ENCODE measurements at regions not wholly inside any gene's neighbourhood (a gene's known extent, or its start where the extent isn't known, plus 50 kb on each side); places are given as distances from the start of the nearest gene placed in this dataset.
"Not testable (repeated sequence)": the region's sequence is repeated elsewhere in the genome, so short reads cannot be mapped to it uniquely, and the experiment has no call there.

GRCh38 chr1:116844775-116845174 lies 64.9 kb upstream of the PTGFRN start:
- H3K36me3 ChIP-seq = no peaks in the 10 kb centered on the region
- H3K4me3 ChIP-seq = no peak overlapping the region
- TF ChIP-seq CTCF (IDR thresholded peaks at IDR 0.05) = no peak
- no peaks in the 10 kb centered on the region for H3K4me1 ChIP-seq
- no peaks in the 10 kb centered on the region for H3K27me3 ChIP-seq
- no peak for DNase-seq (ENCODE audit: low spot score)
- H3K9me3 ChIP-seq = peaks cover 0 to 6% of the 10 kb centered on the region in 2 donors
- H3K27ac ChIP-seq = no peak overlapping the region

DNA sequence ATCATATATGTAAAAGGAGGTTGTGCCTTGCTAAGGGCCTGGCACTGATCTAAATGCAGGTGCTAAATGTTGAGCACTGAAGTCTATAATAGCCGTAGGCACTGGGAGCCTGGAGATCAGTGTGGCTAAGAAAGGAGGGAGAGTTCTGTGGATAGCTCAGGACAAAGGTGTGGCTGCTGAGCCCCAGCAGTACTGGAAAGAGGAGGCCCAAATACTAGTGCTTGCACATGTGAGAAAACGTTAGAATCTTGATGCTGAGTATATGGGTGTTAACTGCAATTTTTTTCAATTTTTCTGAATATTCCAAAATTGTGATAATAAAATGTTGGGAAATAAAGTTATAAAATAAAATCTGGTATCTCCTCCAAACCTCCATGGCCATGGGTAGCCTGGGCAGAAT lies 62.5 kb upstream of the PTGFRN start:
- no peaks in the 10 kb centered on the region for H3K4me1 ChIP-seq
- peaks cover 0 to 6% of the 10 kb centered on the region in 2 donors for H3K9me3 ChIP-seq
- H3K36me3 ChIP-seq = no peaks in the 10 kb centered on the region
- H3K4me3 ChIP-seq = no peak overlapping the region
- peak overlapping the region; percentile 43 to 54 for H3K27ac ChIP-seq
- no peak for TF ChIP-seq CTCF (IDR thresholded peaks at IDR 0.05)
- no peak for DNase-seq (ENCODE audit: low spot score)
- H3K27me3 ChIP-seq = no peaks in the 10 kb centered on the region

DNA sequence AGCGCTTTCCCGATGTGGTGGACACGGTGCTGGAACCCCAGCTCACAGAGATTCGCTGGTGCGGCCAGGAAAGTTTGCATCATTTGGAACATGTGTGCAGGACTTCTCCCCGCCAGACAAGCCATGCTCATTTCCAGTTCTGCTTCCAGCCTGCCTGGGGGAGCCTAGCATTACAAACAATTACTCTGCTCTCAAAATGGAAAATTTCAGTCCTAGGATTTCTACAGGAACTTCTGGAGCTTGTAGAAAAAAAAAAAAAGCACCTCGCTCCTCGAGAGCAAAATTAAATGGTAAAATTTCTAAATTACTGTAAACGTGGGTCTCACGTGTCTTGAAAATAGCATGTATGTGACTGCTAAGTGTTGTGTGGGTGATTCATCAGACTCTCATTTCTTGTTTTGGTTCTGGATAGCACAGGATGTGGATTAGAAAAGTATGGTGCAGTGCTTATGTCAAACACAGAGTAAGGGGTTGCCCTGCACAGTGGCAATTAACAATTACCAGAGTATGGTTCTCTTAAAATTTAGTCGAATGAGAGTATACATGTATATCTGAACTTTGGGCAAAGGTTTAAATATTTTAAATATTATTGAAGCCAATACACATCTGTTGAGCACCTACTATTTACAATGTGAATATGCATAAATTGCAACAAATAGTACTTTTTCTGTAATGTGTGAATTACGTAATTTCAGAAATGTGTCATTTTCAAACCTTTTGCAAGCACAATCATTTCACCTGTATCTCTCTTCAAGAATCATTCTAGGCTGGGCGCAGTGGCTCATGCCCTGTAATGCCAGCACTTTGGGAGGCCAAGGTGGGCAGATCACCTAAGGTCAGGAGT lies 61.8 kb upstream of the PTGFRN start:
- H3K4me1 ChIP-seq = no peaks in the 10 kb centered on the region
- peaks cover 0 to 6% of the 10 kb centered on the region in 2 donors for H3K9me3 ChIP-seq
- DNase-seq (ENCODE audit: low spot score) = peak; percentile 87
- H3K27me3 ChIP-seq = no peaks in the 10 kb centered on the region
- peak overlapping the region; percentile 43 to 54 for H3K27ac ChIP-seq
- H3K36me3 ChIP-seq = no peaks in the 10 kb centered on the region
- no peak for TF ChIP-seq CTCF (IDR thresholded peaks at IDR 0.05)
- no peak overlapping the region for H3K4me3 ChIP-seq

DNA sequence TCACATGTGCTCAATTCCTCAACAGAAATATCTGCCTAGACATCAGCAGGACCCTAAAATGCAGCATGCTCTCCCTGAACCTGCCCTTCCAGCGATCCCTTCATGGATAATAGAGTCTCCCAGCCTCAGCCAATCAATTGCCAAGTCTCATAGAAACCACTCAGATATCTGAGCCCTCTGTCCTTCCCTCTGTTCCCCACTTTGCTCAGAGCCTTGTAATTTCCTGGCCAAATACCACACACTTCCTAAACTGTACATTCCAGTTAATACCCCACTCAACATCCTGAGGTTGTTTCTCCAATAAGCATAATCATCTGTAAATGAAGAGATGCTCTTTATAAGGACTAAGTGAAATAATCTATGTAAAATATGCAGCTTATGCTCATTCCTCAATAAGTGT lies 59.3 kb upstream of the PTGFRN start:
- H3K27ac ChIP-seq = no peak overlapping the region
- no peak overlapping the region for H3K4me3 ChIP-seq
- DNase-seq (ENCODE audit: low spot score) = no peak
- H3K27me3 ChIP-seq = no peaks in the 10 kb centered on the region
- no peak for TF ChIP-seq CTCF (IDR thresholded peaks at IDR 0.05)
- H3K36me3 ChIP-seq = no peaks in the 10 kb centered on the region
- H3K4me1 ChIP-seq = peaks cover 0 to 19% of the 10 kb centered on the region in 2 donors
- no peaks in the 10 kb centered on the region for H3K9me3 ChIP-seq

- peaks cover 0 to 26% of the 10 kb centered on the region in 2 donors for H3K4me1 ChIP-seq
- H3K36me3 ChIP-seq; H3K27me3 ChIP-seq; DNase-seq (ENCODE audit: low spot score); H3K27ac ChIP-seq; H3K9me3 ChIP-seq; H3K4me3 ChIP-seq: not testable (repeated sequence)
These were observed 58.5 kb upstream of the PTGFRN start for GRCh38 chr1:116851189-116851588.

DNA sequence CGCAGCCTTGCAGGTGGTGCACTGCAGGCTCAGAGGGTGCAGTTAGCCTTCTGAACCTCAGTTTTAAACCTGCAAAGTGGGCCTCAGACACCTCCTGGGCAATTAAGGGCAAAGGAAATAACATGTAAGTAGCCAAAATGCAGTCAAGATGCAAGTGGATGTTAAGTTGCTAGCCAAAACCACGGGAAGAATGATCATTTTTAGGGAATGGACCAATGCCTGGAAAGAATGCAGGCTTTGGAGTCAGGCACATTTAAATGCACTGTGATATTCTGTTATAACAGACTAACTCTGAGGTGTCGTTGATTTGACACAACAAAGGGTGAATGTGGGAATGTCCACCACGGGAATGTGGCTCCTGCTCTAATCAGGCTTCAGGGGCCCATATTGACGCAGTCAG lies 57.9 kb upstream of the PTGFRN start:
- no peak for DNase-seq (ENCODE audit: low spot score)
- Histone ChIP-seq H3K27ac (no peak overlapping the region), H3K9me3 (no peaks in the 10 kb centered on the region), H3K36me3 (no peaks in the 10 kb centered on the region), H3K4me1 (peaks cover 0 to 26% of the 10 kb centered on the region in 2 donors), H3K4me3 (no peak overlapping the region), H3K27me3 (no peaks in the 10 kb centered on the region)
- no peak for TF ChIP-seq CTCF (IDR thresholded peaks at IDR 0.05)

Measured in right atrium auricular region (tissue), 2 donors.